ENCODE measurements at regions not wholly inside any gene's neighbourhood (a gene's known extent, or its start where the extent isn't known, plus 50 kb on each side); places are given as distances from the start of the nearest gene placed in this dataset.

- ChIA-PET CTCF (ENCODE audit: partially characterized antibody) (no interaction called here), POLR2A (ENCODE audit: partially characterized antibody) (no interaction called here)
- TF ChIP-seq PHF8 (conservative IDR thresholded peaks at IDR 0.05; ENCODE audit: low read depth, low read length) (no peak), EGR1 (IDR thresholded peaks at IDR 0.05; ENCODE audit: borderline replicate concordance, low read depth, low read length) (no peak), RAD21 (IDR thresholded peaks at IDR 0.05 in 1 of 2, conservative IDR thresholded peaks at IDR 0.05 in 1 of 2; ENCODE audit: low read depth in 2 of 2, low read length in 2 of 2) (no peak), TEAD4 (IDR thresholded peaks at IDR 0.05; ENCODE audit: low read depth, low read length) (no peak), RFX5 (IDR thresholded peaks at IDR 0.05; ENCODE audit: borderline replicate concordance, low read depth, low read length) (no peak), HDAC6 (IDR thresholded peaks at IDR 0.05; ENCODE audit: low read depth, low read length) (no peak), GABPA (IDR thresholded peaks at IDR 0.05; ENCODE audit: borderline replicate concordance, insufficient read depth, low read length) (no peak), EZH2 (IDR thresholded peaks at IDR 0.05; ENCODE audit: low read depth, low read length, severe bottlenecking) (no peak), BCL11A (IDR thresholded peaks at IDR 0.05; ENCODE audit: low read depth in 2 of 2, low read length in 2 of 2) (no peak)
- H4K5ac ChIP-seq (ENCODE audit: insufficient read length, low read depth, low read length) = no peak overlapping the region
- no peaks in the 10 kb centered on the region for H3K9me3 ChIP-seq (ENCODE audit: insufficient read depth in 2 of 2, low read depth in 1 of 2, low read length in 1 of 2)
- no peaks in the 10 kb centered on the region for H3K79me2 ChIP-seq (ENCODE audit: control insufficient read depth in 1 of 2, insufficient read depth in 2 of 2, low read length in 2 of 2)
- H3K56ac ChIP-seq (replicated peaks; ENCODE audit: insufficient read length, low read depth, low read length) = no peak overlapping the region
- H2AK5ac ChIP-seq (ENCODE audit: low read depth, low read length) = no peak overlapping the region
- H3K14ac ChIP-seq (ENCODE audit: insufficient read length) = no peak overlapping the region
- no peaks in the 10 kb centered on the region for H3K27me3 ChIP-seq (replicated peaks in 1 of 4; ENCODE audit: control insufficient read depth in 3 of 4, extremely low read depth in 1 of 4, insufficient read depth in 3 of 4, low read length in 3 of 4)
- H3K4me3 ChIP-seq (ENCODE audit: extremely low read depth in 1 of 4, insufficient read depth in 2 of 4, low read depth in 3 of 4, low read length in 4 of 4) = no peak overlapping the region
- H2BK120ac ChIP-seq (replicated peaks; ENCODE audit: low read depth, low read length) = no peak overlapping the region
- FAIRE-seq (no peak), DNase-seq (ENCODE audit: low read depth in 1 of 2, low spot score in 2 of 2) (no peak)
- no peak overlapping the region for H3K23ac ChIP-seq (ENCODE audit: insufficient read length)
- H4K8ac ChIP-seq (ENCODE audit: extremely low read depth, insufficient read depth, low read length) = no peak overlapping the region
- no peak overlapping the region for H3K27ac ChIP-seq (ENCODE audit: low read depth, low read length)
- no peaks in the 10 kb centered on the region for H3K23me2 ChIP-seq (ENCODE audit: low read depth, low read length)
- H3K9ac ChIP-seq (replicated peaks in 1 of 4; ENCODE audit: extremely low read depth in 1 of 4, low read depth in 3 of 4, low read length in 3 of 4) = no peak overlapping the region
- 94% methylated on average over 1 of the region's 1 CpG; no CpG with 5 or more reads in 1 of the 2 experiments for WGBS, 2 experiments (ENCODE audit: extremely low coverage in 1 of 2, insufficient coverage in 1 of 2, insufficient read length in 1 of 2, insufficient replicate concordance in 2 of 2, low coverage in 1 of 2, low lambda C conversion rate in 2 of 2, missing lambda C conversion rate in 1 of 2)
- no peak overlapping the region for H3K18ac ChIP-seq (ENCODE audit: extremely low read depth, low read length)
- no peak overlapping the region for H4K91ac ChIP-seq (replicated peaks; ENCODE audit: insufficient read length, low read length)
- H3K4me2 ChIP-seq (ENCODE audit: insufficient read depth in 1 of 2, low read depth in 2 of 2, low read length in 2 of 2) = no peak overlapping the region
- H3K79me1 ChIP-seq (ENCODE audit: low read depth, low read length) = no peaks in the 10 kb centered on the region
- no peak overlapping the region for H2BK12ac ChIP-seq (ENCODE audit: low read depth, low read length)
- no peaks in the 10 kb centered on the region for H4K20me1 ChIP-seq (replicated peaks in 1 of 2; ENCODE audit: control insufficient read depth in 1 of 2, insufficient read depth in 2 of 2, low read length in 2 of 2)
- H2BK15ac ChIP-seq (ENCODE audit: low read length) = no peak overlapping the region
- no peaks in the 10 kb centered on the region for H3K4me1 ChIP-seq (replicated peaks in 1 of 4; ENCODE audit: control insufficient read depth in 3 of 4, insufficient read depth in 4 of 4, low read length in 3 of 4)
- no peak overlapping the region for H2BK5ac ChIP-seq (ENCODE audit: low read depth, low read length)
- H2AFZ ChIP-seq (ENCODE audit: low read length) = no peak overlapping the region
- H2BK20ac ChIP-seq (ENCODE audit: low read length) = no peak overlapping the region
- H3K4ac ChIP-seq (replicated peaks; ENCODE audit: insufficient read length, low read depth, low read length) = no peak overlapping the region
- H3K36me3 ChIP-seq (ENCODE audit: control insufficient read depth in 2 of 4, insufficient read depth in 4 of 4, low read length in 3 of 4) = no peaks in the 10 kb centered on the region
Observed at GRCh38 chr7:46586406-46586805, 665.3 kb upstream of the IGFBP3 start.

All from H1 (cell line).